ENCODE measurements at regions not wholly inside any gene's neighbourhood (a gene's known extent, or its start where the extent isn't known, plus 50 kb on each side); places are given as distances from the start of the nearest gene placed in this dataset.

DNA sequence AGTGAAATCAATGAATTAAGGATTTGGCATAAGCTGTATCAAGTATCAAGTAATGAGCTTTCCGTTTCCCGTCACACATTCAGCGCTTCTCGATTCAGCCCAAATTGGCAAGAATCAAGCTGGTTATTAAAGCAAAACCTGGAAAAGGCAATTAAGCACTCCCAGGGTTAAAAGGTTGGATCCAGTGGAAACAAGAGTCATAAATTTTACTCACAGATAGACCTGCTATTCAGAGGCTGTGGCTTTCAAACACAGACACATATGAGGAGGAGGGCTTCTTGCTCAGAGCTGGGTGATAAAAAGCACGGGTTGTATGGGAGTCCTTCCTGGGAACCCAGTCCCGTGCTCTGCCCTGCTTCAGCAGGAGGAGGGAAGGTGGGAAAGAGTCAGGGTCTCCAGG lies 112.3 kb upstream of the CXCL14 start:
- ATAC-seq, result no peak
- Mint-ChIP-seq H3K4me3 (no peak overlapping the region), H3K4me1 (peaks cover 4% of the 10 kb centered on the region; the same call in 1 of the 3 replicates)

More for the DNA sequence above, 112.3 kb upstream of the CXCL14 start:
- H3F3A ChIP-seq (replicated peaks; ENCODE audit: low read depth), result no peaks in the 10 kb centered on the region
- H3K79me2 ChIP-seq (replicated peaks; ENCODE audit: insufficient read depth), result no peaks in the 10 kb centered on the region
- H4K20me1 ChIP-seq (replicated peaks; ENCODE audit: insufficient read depth), result no peaks in the 10 kb centered on the region
- no peaks in the 10 kb centered on the region for H3K36me3 Mint-ChIP-seq (ENCODE audit: low read depth)
- no peak overlapping the region for H3K27ac ChIP-seq (ENCODE audit: low read depth)
- no peaks in the 10 kb centered on the region; the same call in 2 of the 3 replicates for H3K9me3 Mint-ChIP-seq
- no peak overlapping the region for H3K4me2 ChIP-seq
- H3K27me3 ChIP-seq (ENCODE audit: insufficient read depth), result no peaks in the 10 kb centered on the region
- no peak for DNase-seq (ENCODE audit: low spot score)
- peaks cover 10% of the 10 kb centered on the region; the same call in 1 of the 2 replicates for H3K9me2 ChIP-seq (ENCODE audit: insufficient read depth)
- TF ChIP-seq ZNF114 (CRISPR knock-in tag; IDR thresholded peaks at IDR 0.05), result no peak
- TF ChIP-seq, protein P1, sequence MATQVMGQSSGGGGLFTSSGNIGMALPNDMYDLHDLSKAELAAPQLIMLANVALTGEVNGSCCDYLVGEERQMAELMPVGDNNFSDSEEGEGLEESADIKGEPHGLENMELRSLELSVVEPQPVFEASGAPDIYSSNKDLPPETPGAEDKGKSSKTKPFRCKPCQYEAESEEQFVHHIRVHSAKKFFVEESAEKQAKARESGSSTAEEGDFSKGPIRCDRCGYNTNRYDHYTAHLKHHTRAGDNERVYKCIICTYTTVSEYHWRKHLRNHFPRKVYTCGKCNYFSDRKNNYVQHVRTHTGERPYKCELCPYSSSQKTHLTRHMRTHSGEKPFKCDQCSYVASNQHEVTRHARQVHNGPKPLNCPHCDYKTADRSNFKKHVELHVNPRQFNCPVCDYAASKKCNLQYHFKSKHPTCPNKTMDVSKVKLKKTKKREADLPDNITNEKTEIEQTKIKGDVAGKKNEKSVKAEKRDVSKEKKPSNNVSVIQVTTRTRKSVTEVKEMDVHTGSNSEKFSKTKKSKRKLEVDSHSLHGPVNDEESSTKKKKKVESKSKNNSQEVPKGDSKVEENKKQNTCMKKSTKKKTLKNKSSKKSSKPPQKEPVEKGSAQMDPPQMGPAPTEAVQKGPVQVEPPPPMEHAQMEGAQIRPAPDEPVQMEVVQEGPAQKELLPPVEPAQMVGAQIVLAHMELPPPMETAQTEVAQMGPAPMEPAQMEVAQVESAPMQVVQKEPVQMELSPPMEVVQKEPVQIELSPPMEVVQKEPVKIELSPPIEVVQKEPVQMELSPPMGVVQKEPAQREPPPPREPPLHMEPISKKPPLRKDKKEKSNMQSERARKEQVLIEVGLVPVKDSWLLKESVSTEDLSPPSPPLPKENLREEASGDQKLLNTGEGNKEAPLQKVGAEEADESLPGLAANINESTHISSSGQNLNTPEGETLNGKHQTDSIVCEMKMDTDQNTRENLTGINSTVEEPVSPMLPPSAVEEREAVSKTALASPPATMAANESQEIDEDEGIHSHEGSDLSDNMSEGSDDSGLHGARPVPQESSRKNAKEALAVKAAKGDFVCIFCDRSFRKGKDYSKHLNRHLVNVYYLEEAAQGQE (IDR thresholded peaks at IDR 0.05; ENCODE audit: unreplicated experiment), result no peak
- TF ChIP-seq, protein P2, sequence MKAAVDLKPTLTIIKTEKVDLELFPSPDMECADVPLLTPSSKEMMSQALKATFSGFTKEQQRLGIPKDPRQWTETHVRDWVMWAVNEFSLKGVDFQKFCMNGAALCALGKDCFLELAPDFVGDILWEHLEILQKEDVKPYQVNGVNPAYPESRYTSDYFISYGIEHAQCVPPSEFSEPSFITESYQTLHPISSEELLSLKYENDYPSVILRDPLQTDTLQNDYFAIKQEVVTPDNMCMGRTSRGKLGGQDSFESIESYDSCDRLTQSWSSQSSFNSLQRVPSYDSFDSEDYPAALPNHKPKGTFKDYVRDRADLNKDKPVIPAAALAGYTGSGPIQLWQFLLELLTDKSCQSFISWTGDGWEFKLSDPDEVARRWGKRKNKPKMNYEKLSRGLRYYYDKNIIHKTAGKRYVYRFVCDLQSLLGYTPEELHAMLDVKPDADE (IDR thresholded peaks at IDR 0.05), result no peak
- TF ChIP-seq, protein P3, sequence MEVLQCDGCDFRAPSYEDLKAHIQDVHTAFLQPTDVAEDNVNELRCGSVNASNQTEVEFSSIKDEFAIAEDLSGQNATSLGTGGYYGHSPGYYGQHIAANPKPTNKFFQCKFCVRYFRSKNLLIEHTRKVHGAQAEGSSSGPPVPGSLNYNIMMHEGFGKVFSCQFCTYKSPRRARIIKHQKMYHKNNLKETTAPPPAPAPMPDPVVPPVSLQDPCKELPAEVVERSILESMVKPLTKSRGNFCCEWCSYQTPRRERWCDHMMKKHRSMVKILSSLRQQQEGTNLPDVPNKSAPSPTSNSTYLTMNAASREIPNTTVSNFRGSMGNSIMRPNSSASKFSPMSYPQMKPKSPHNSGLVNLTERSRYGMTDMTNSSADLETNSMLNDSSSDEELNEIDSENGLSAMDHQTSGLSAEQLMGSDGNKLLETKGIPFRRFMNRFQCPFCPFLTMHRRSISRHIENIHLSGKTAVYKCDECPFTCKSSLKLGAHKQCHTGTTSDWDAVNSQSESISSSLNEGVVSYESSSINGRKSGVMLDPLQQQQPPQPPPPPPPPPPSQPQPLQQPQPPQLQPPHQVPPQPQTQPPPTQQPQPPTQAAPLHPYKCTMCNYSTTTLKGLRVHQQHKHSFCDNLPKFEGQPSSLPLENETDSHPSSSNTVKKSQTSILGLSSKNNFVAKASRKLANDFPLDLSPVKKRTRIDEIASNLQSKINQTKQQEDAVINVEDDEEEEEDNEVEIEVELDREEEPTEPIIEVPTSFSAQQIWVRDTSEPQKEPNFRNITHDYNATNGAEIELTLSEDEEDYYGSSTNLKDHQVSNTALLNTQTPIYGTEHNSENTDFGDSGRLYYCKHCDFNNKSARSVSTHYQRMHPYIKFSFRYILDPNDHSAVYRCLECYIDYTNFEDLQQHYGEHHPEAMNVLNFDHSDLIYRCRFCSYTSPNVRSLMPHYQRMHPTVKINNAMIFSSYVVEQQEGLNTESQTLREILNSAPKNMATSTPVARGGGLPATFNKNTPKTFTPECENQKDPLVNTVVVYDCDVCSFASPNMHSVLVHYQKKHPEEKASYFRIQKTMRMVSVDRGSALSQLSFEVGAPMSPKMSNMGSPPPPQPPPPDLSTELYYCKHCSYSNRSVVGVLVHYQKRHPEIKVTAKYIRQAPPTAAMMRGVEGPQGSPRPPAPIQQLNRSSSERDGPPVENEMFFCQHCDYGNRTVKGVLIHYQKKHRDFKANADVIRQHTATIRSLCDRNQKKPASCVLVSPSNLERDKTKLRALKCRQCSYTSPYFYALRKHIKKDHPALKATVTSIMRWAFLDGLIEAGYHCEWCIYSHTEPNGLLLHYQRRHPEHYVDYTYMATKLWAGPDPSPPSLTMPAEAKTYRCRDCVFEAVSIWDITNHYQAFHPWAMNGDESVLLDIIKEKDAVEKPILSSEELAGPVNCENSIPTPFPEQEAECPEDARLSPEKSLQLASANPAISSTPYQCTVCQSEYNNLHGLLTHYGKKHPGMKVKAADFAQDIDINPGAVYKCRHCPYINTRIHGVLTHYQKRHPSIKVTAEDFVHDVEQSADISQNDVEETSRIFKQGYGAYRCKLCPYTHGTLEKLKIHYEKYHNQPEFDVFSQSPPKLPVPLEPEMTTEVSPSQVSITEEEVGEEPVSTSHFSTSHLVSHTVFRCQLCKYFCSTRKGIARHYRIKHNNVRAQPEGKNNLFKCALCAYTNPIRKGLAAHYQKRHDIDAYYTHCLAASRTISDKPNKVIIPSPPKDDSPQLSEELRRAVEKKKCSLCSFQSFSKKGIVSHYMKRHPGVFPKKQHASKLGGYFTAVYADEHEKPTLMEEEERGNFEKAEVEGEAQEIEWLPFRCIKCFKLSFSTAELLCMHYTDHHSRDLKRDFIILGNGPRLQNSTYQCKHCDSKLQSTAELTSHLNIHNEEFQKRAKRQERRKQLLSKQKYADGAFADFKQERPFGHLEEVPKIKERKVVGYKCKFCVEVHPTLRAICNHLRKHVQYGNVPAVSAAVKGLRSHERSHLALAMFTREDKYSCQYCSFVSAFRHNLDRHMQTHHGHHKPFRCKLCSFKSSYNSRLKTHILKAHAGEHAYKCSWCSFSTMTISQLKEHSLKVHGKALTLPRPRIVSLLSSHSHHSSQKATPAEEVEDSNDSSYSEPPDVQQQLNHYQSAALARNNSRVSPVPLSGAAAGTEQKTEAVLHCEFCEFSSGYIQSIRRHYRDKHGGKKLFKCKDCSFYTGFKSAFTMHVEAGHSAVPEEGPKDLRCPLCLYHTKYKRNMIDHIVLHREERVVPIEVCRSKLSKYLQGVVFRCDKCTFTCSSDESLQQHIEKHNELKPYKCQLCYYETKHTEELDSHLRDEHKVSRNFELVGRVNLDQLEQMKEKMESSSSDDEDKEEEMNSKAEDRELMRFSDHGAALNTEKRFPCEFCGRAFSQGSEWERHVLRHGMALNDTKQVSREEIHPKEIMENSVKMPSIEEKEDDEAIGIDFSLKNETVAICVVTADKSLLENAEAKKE (CRISPR knock-in tag; IDR thresholded peaks at IDR 0.05), result no peak
- TF ChIP-seq STAT1 (IDR thresholded peaks at IDR 0.05; ENCODE audit: unreplicated experiment), result no peak
- no peak for TF ChIP-seq EZH2phosphoT487 (IDR thresholded peaks at IDR 0.05; ENCODE audit: unreplicated experiment)
- TF ChIP-seq NANOG (IDR thresholded peaks at IDR 0.05; ENCODE audit: borderline replicate concordance), result no peak
- no peak for TF ChIP-seq EZH2 (IDR thresholded peaks at IDR 0.05; ENCODE audit: low read depth, unreplicated experiment)
- no peak for TF ChIP-seq JUNB (IDR thresholded peaks at IDR 0.05; ENCODE audit: unreplicated experiment)
- no peak for TF ChIP-seq ZNF331 (CRISPR knock-in tag; IDR thresholded peaks at IDR 0.05; ENCODE audit: low read depth)
- TF ChIP-seq POLR2AphosphoS5 (IDR thresholded peaks at IDR 0.05; ENCODE audit: low read depth), result no peak
- TF ChIP-seq, protein P4, sequence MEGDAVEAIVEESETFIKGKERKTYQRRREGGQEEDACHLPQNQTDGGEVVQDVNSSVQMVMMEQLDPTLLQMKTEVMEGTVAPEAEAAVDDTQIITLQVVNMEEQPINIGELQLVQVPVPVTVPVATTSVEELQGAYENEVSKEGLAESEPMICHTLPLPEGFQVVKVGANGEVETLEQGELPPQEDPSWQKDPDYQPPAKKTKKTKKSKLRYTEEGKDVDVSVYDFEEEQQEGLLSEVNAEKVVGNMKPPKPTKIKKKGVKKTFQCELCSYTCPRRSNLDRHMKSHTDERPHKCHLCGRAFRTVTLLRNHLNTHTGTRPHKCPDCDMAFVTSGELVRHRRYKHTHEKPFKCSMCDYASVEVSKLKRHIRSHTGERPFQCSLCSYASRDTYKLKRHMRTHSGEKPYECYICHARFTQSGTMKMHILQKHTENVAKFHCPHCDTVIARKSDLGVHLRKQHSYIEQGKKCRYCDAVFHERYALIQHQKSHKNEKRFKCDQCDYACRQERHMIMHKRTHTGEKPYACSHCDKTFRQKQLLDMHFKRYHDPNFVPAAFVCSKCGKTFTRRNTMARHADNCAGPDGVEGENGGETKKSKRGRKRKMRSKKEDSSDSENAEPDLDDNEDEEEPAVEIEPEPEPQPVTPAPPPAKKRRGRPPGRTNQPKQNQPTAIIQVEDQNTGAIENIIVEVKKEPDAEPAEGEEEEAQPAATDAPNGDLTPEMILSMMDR (conservative IDR thresholded peaks at IDR 0.05; ENCODE audit: low read depth in 2 of 2), result no peak
- no peak for TF ChIP-seq CREB1 (CRISPR knock-in tag; IDR thresholded peaks at IDR 0.05; ENCODE audit: low read depth)
- no peak overlapping the region for H3K27ac Mint-ChIP-seq
- no peaks in the 10 kb centered on the region for H3K36me3 ChIP-seq (ENCODE audit: insufficient read depth)
- H2AFZ ChIP-seq, result no peak overlapping the region
- H3K4me1 ChIP-seq (ENCODE audit: insufficient read depth), result no peaks in the 10 kb centered on the region
- H3K27me3 Mint-ChIP-seq (ENCODE audit: insufficient read depth, low read depth, poor library complexity), result no peaks in the 10 kb centered on the region
- H3K4me3 ChIP-seq, result no peak overlapping the region
